CD8-positive, alpha-beta memory T cell (primary cell): ENCODE measurements at regions not wholly inside any gene's neighbourhood (a gene's known extent, or its start where the extent isn't known, plus 50 kb on each side); places are given as distances from the start of the nearest gene placed in this dataset.

ENCODE experiments used
- CTCF ChIA-PET: fragments of 350-600 bp; sonication (Branson Sonifier 250); formaldehyde crosslinking; loops from one replicate; lab custom pipeline; 2021; ENCODE audit warnings: antibody characterized with exemption; lab: Charles Lee
- POLR2A ChIA-PET: fragments of 350-600 bp; sonication (Branson Sonifier 250); formaldehyde crosslinking; loops from one replicate; lab custom pipeline; 2021; ENCODE audit warnings: antibody characterized with exemption; lab: Charles Lee
- DNase-seq, 5 donors: peaks; one replicate each; pipeline versions ENCODE4 v3.0.0 to v3.0.0-alpha.2; 2020 to 2022; ENCODE audit warnings: mixed read lengths in 1 of 5
- H3K27ac ChIP-seq: one replicate; pipeline ENCODE4 v1.7.0; 2013; ENCODE audit warnings: low read depth, mild to moderate bottlenecking, low read length, moderate library complexity
- H3K27me3 ChIP-seq: 2 replicates; pipeline ENCODE4 v1.7.0; 2013; ENCODE audit warnings: low read length, mild to moderate bottlenecking; ENCODE audit not compliant: insufficient read depth, poor library complexity, severe bottlenecking
- H3K36me3 ChIP-seq: 2 replicates; pipeline ENCODE4 v1.7.0; 2013; ENCODE audit warnings: mild to moderate bottlenecking, low read length, moderate library complexity; ENCODE audit not compliant: insufficient read depth
- H3K4me1 ChIP-seq: 2 replicates; pipeline ENCODE4 v1.7.0; 2013; ENCODE audit warnings: mild to moderate bottlenecking, low read length, moderate library complexity; ENCODE audit not compliant: insufficient read depth
- H3K4me3 ChIP-seq: 2 replicates; pipeline ENCODE4 v1.7.0; 2013; ENCODE audit warnings: mild to moderate bottlenecking, low read length
- H3K9me3 ChIP-seq: 2 replicates; pipeline ENCODE4 v1.7.0; 2013; ENCODE audit warnings: mild to moderate bottlenecking, low read length
- H3K27ac Mint-ChIP-seq, 8 donors: one replicate each; pipeline ENCODE4 v1.8.0; 2020 to 2021; ENCODE audit warnings: mixed read lengths in 8 of 8, mild to moderate bottlenecking in 6 of 8, inconsistent platforms in 3 of 8, moderate library complexity in 3 of 8
- H3K27me3 Mint-ChIP-seq, 2 donors: one replicate each; pipeline ENCODE4 v1.8.0; 2020 to 2021; ENCODE audit warnings: mixed read lengths in 2 of 2, mild to moderate bottlenecking in 1 of 2, moderate library complexity in 1 of 2
- H3K36me3 Mint-ChIP-seq, 3 donors: one replicate each; pipeline ENCODE4 v1.8.0; 2020 to 2021; ENCODE audit warnings: mixed read lengths in 3 of 3, inconsistent platforms in 1 of 3, mild to moderate bottlenecking in 1 of 3
- H3K4me1 Mint-ChIP-seq, 3 donors: one replicate each; pipeline ENCODE4 v1.8.0; 2020 to 2021; ENCODE audit warnings: mixed read lengths in 3 of 3, inconsistent platforms in 1 of 3, mild to moderate bottlenecking in 1 of 3
- H3K4me3 Mint-ChIP-seq, 7 donors: one replicate each; pipeline ENCODE4 v1.8.0; 2020 to 2021; ENCODE audit warnings: mixed read lengths in 7 of 7, mild to moderate bottlenecking in 6 of 7, moderate library complexity in 4 of 7, inconsistent platforms in 2 of 7
- H3K9me3 Mint-ChIP-seq, 5 donors: one replicate each; pipeline ENCODE4 v1.8.0; 2020 to 2022; ENCODE audit warnings: mixed read lengths in 5 of 5, mild to moderate bottlenecking in 3 of 5, moderate library complexity in 2 of 5, inconsistent platforms in 1 of 5

DNA sequence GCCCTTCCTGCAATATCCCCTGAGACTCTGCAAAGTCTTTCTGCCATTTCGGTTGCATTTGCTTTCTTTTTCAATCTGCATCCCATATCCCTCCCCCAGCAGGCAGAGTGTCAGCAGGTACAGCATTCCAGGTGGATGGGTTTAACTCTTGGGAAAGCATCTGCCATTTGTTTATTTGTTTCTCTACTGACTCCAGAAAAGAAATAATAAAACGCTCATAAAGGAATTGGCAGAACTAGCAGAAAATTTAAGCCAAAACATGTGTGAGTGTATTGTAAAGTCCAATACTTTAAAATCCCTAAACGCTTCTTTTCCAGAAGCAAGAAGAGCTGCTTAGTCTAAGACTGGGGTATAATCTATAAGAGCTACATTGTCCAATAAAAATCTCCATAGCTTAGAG lies 393.8 kb downstream of the TNS3 start:
- CTCF ChIA-PET, result no interaction called here
- H3K36me3 Mint-ChIP-seq, result no peaks in the 10 kb centered on the region
- Histone ChIP-seq H3K27ac (no peak overlapping the region), H3K4me3 (no peak overlapping the region), H3K4me1 (no peaks in the 10 kb centered on the region), H3K27me3 (no peaks in the 10 kb centered on the region), H3K9me3 (no peaks in the 10 kb centered on the region), H3K36me3 (no peaks in the 10 kb centered on the region)
- no peaks in the 10 kb centered on the region for H3K27me3 Mint-ChIP-seq
- no peak overlapping the region for H3K4me3 Mint-ChIP-seq
- H3K27ac Mint-ChIP-seq, result no peak overlapping the region
- DNase-seq, result no peak
- POLR2A ChIA-PET, result no interaction called here
- no peaks in the 10 kb centered on the region for H3K4me1 Mint-ChIP-seq
- H3K9me3 Mint-ChIP-seq, result peaks cover 0 to 9% (median 2%) of the 10 kb centered on the region in 5 donors

DNA sequence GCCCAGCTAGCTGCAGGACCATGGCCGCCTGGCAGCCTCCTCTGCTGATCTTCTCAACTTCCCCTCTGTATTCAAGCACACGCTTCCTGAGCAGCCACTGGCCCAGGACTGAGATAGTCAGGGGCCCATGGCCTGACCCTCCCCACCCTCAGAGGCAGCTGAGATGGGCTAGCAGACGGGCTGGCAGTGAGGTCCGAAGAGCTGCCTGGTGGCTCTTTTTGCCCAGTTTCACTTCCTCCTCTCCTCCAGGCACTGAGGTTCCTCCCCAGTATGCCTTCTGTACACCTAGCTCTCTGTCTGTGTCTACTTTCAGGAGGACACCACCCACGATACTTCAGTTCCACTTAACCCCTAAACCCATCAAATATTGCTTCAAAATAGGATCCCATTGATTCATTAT lies 395.6 kb downstream of the TNS3 start:
- H3K27ac Mint-ChIP-seq, result no peak overlapping the region
- no peak for DNase-seq

DNA sequence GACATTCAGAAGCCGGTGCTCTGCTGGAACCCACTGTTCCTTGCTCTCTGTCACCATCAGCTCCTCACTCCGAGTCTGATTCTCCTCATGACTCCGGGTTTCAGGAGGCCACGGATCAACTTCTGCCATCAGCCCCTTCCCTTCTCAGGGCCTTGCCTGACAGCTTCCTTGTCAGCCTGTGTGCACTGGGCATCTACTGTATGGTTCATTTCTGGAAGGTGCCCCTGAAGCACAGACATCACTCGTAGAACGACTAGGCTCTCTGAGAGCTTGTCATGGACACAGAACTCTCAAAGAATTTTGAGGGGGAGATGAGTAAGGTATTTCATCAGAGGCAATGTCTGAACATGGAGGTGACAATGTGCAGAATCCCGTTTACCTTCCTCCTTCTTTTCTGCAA lies 396.1 kb downstream of the TNS3 start:
- H3K27me3 ChIP-seq, result no peaks in the 10 kb centered on the region
- Mint-ChIP-seq H3K4me1 (no peaks in the 10 kb centered on the region), H3K36me3 (no peaks in the 10 kb centered on the region), H3K9me3 (peaks cover 0 to 8% (median 2%) of the 10 kb centered on the region in 5 donors), H3K4me3 (no peak overlapping the region), H3K27ac (no peak overlapping the region), H3K27me3 (no peaks in the 10 kb centered on the region)
- CTCF ChIA-PET, result no interaction called here
- H3K9me3 ChIP-seq, result no peaks in the 10 kb centered on the region
- POLR2A ChIA-PET, result no interaction called here
- no peak overlapping the region for H3K4me3 ChIP-seq
- no peak for DNase-seq
- no peaks in the 10 kb centered on the region for H3K36me3 ChIP-seq
- no peak overlapping the region for H3K27ac ChIP-seq
- H3K4me1 ChIP-seq, result no peaks in the 10 kb centered on the region

More for the DNA sequence above, 395.6 kb downstream of the TNS3 start:
- Histone ChIP-seq H3K27ac (no peak overlapping the region), H3K4me1 (no peaks in the 10 kb centered on the region), H3K9me3 (no peaks in the 10 kb centered on the region), H3K4me3 (no peak overlapping the region), H3K27me3 (no peaks in the 10 kb centered on the region), H3K36me3 (no peaks in the 10 kb centered on the region)
- ChIA-PET POLR2A (no interaction called here), CTCF (no interaction called here)
- H3K9me3 Mint-ChIP-seq, result peaks cover 0 to 8% (median 2%) of the 10 kb centered on the region in 5 donors
- H3K4me1 Mint-ChIP-seq, result no peaks in the 10 kb centered on the region
- H3K36me3 Mint-ChIP-seq, result no peaks in the 10 kb centered on the region
- no peak overlapping the region for H3K4me3 Mint-ChIP-seq
- H3K27me3 Mint-ChIP-seq, result no peaks in the 10 kb centered on the region

DNA sequence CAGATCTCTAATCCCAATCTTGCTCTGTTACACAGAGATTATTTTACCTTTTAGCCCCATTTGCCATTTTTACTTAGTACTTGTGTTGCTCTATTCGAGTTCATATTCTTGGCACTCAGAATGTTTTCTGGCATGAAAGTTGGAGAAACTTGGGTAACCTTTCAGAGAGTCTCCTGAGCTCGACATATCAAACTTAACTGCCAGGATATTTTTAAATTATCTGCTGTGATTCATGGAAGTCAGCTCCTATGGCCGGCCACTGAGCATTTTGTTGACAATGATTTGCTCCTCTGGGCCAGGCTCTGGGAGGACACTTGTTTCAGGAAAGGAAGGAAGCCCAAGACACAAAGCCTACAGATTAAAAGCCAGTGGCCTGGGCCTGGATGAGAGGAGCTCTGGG lies 396.7 kb downstream of the TNS3 start:
- CTCF ChIA-PET, result no interaction called here
- H3K4me1 ChIP-seq, result no peaks in the 10 kb centered on the region
- no peaks in the 10 kb centered on the region for H3K36me3 ChIP-seq
- no peak overlapping the region for H3K27ac ChIP-seq
- Mint-ChIP-seq H3K4me1 (no peaks in the 10 kb centered on the region), H3K27me3 (no peaks in the 10 kb centered on the region), H3K9me3 (peaks cover 0 to 8% (median 2%) of the 10 kb centered on the region in 5 donors), H3K4me3 (no peak overlapping the region), H3K36me3 (no peaks in the 10 kb centered on the region), H3K27ac (peak overlapping the region in 1 of 8 donors; percentile 72)
- no peak for DNase-seq
- POLR2A ChIA-PET, result no interaction called here
- no peak overlapping the region for H3K4me3 ChIP-seq
- no peaks in the 10 kb centered on the region for H3K27me3 ChIP-seq
- no peaks in the 10 kb centered on the region for H3K9me3 ChIP-seq

DNA sequence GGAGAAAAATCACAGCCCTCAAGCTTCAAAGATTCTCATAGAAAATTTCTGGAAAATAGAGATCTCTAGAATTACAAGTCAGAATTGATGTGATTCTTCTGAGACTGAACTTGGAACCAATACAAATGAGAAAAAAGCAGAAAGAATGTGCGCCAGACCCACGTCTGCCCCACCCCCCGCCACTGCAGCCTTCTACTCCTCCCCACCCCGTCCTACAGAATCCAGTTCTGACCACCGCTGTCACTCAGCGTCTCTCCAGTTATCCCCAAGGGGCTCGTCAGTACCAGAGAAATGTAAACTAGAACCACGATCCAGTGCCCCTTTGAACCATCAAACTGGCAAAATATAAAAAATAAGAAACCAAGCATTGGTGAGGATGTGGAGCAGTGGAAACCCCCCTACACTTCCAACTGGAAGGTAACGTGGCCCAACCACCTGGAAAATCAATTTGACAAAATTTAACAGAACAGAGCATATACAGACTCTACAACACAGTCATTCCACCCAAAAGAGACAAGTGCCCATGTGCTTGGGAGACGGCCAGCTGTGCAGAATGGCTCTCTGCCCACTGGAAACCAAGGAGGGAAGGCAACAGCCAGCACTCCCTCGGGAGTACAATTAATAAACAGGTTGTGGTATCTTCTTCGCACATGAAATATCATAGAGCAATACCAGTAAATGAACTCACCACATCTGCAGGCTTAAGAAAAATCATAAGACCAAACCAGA lies 397.9 kb downstream of the TNS3 start:
- Histone ChIP-seq H3K27me3 (no peaks in the 10 kb centered on the region), H3K4me1 (no peaks in the 10 kb centered on the region), H3K4me3 (no peak overlapping the region), H3K9me3 (no peaks in the 10 kb centered on the region), H3K36me3 (no peaks in the 10 kb centered on the region), H3K27ac (no peak overlapping the region)
- Mint-ChIP-seq H3K4me1 (no peaks in the 10 kb centered on the region), H3K9me3 (peaks cover 0 to 8% (median 2%) of the 10 kb centered on the region in 5 donors), H3K27ac (peak overlapping the region in 1 of 8 donors; percentile 58), H3K4me3 (no peak overlapping the region), H3K36me3 (no peaks in the 10 kb centered on the region), H3K27me3 (no peaks in the 10 kb centered on the region)
- CTCF ChIA-PET, result no interaction called here
- DNase-seq, result no peak
- POLR2A ChIA-PET, result no interaction called here

DNA sequence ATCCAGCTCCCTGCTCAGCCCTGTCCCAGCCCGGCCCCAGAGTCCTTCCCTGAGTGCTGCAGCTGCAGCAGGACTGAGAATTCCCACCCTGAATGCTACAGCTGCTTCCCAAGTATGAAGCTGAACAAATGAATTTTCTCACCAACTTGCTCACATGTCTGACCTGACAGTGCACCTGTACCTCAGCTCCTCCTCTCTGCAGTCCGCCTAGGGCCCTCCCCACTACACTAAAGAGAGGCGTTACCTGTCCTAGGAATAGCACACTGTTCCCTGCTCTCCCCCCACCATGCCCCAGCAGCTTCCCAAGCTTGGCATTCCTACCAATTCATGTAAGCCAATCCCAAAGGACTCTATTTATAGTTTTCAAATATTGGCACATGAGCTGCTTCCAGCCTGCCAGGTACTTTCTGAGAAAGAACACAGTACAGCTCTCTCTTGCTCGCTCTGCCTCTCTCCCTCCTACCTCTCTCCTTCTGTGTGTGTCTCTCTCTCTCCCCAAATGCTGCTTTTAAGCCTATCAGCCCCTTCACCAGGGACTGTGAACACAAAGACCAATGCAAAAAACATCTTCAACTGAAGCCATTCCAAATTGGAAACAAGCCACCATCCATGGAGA lies 400.1 kb downstream of the TNS3 start:
- ChIA-PET POLR2A (no interaction called here), CTCF (no interaction called here)
- H3K4me3 ChIP-seq, result no peak overlapping the region
- no peaks in the 10 kb centered on the region for H3K27me3 Mint-ChIP-seq
- H3K4me3 Mint-ChIP-seq, result no peak overlapping the region
- H3K27ac Mint-ChIP-seq, result no peak overlapping the region
- no peaks in the 10 kb centered on the region for H3K4me1 ChIP-seq
- H3K4me1 Mint-ChIP-seq, result no peaks in the 10 kb centered on the region
- no peak overlapping the region for H3K27ac ChIP-seq
- no peaks in the 10 kb centered on the region for H3K27me3 ChIP-seq
- no peaks in the 10 kb centered on the region for H3K9me3 ChIP-seq
- peaks cover 0 to 6% (median 3%) of the 10 kb centered on the region in 5 donors for H3K9me3 Mint-ChIP-seq
- DNase-seq, result no peak
- H3K36me3 ChIP-seq, result no peaks in the 10 kb centered on the region
- H3K36me3 Mint-ChIP-seq, result no peaks in the 10 kb centered on the region

DNA sequence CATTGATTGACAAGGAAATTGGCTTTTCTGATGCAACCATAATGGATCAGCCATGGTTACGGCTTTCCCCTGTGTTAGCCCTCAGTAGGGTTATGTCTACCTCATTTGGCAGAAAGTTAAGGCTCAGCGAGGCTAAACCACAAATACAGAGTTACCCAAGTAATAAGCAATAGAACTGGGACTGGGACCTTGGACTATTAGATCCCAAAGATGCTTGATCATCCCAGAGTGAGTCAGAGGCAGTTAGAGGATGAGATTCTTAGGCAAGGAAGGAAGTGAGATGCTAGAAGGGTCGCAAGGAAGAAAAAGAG lies 401.4 kb downstream of the TNS3 start:
- no peaks in the 10 kb centered on the region for H3K4me1 Mint-ChIP-seq
- Histone ChIP-seq H3K4me3 (no peak overlapping the region), H3K27me3 (no peaks in the 10 kb centered on the region), H3K4me1 (no peaks in the 10 kb centered on the region), H3K27ac (no peak overlapping the region), H3K9me3 (no peaks in the 10 kb centered on the region), H3K36me3 (no peaks in the 10 kb centered on the region)
- H3K27me3 Mint-ChIP-seq, result peaks cover 0 to 6% of the 10 kb centered on the region in 2 donors
- ChIA-PET POLR2A (no interaction called here), CTCF (no interaction called here)
- no peak overlapping the region for H3K4me3 Mint-ChIP-seq
- H3K36me3 Mint-ChIP-seq, result no peaks in the 10 kb centered on the region
- DNase-seq, result no peak
- peaks cover 0 to 10% (median 3%) of the 10 kb centered on the region in 5 donors for H3K9me3 Mint-ChIP-seq
- no peak overlapping the region for H3K27ac Mint-ChIP-seq

DNA sequence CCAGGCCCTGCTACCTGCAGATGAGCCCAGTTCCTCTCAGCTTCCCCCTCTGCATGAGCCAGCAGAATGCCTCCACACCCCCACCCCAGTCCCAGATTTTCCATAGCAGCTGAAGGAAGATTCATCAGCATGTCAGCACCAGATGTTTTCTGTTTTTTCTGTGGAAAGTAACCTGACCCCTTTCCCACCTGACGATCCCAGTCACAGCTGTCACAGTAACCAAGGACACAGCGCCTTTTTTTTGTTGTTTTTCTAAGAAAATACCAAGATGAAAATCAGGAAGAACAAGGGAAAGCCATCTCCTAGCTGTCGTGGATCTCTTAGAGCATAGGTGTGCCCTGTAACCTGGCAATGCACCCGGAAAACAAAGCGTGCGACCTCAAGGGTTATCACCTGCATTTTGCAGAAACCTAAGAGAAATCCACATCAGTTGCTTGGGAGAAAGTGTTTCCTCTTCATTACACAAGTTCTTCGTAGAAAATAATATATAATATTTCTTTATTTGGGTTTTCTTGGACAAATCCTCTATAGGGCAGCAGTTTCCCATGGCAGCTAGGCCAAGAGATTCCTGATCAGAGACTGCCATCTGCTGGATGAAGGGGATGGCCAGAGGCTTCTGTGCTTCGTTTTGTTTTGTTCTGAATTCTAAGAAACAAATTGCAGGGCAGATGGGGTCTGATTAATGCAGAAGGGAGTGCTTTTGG lies 401.9 kb downstream of the TNS3 start:
- Mint-ChIP-seq H3K27me3 (peaks cover 0 to 6% of the 10 kb centered on the region in 2 donors), H3K36me3 (no peaks in the 10 kb centered on the region), H3K9me3 (peaks cover 0 to 10% (median 2%) of the 10 kb centered on the region in 5 donors), H3K4me3 (no peak overlapping the region), H3K27ac (no peak overlapping the region), H3K4me1 (no peaks in the 10 kb centered on the region)
- Histone ChIP-seq H3K4me3 (no peak overlapping the region), H3K9me3 (no peaks in the 10 kb centered on the region), H3K27me3 (no peaks in the 10 kb centered on the region), H3K4me1 (no peaks in the 10 kb centered on the region), H3K36me3 (no peaks in the 10 kb centered on the region), H3K27ac (no peak overlapping the region)
- POLR2A ChIA-PET, result no interaction called here
- no peak for DNase-seq
- CTCF ChIA-PET, result no interaction called here
